Omental fat pad (tissue), 3 donors: ENCODE measurements at regions not wholly inside any gene's neighbourhood (a gene's known extent, or its start where the extent isn't known, plus 50 kb on each side); places are given as distances from the start of the nearest gene placed in this dataset.
A peak's percentile ranks its signal among the peaks of the same experiment; 100 is the strongest.

ENCODE experiments used
- ATAC-seq: fragments of 150-250 bp; one replicate; pipeline ENCODE4 v1.9.1; 2016; ENCODE audit warnings: mild to moderate bottlenecking, moderate library complexity; ENCODE audit not compliant: low FRiP score
- DNase-seq: peaks from one replicate; pipeline ENCODE4 v3.0.0-alpha.2; 2019; ENCODE audit warnings: low spot score
- CTCF ChIP-seq, 3 donors: fragments of 450-650 bp; IDR thresholded peaks; one replicate each; pipeline ENCODE4 v1.5.1; 2016 to 2017; ENCODE audit warnings: antibody characterized with exemption in 3 of 3, mild to moderate bottlenecking in 3 of 3, moderate library complexity in 2 of 3

DNA sequence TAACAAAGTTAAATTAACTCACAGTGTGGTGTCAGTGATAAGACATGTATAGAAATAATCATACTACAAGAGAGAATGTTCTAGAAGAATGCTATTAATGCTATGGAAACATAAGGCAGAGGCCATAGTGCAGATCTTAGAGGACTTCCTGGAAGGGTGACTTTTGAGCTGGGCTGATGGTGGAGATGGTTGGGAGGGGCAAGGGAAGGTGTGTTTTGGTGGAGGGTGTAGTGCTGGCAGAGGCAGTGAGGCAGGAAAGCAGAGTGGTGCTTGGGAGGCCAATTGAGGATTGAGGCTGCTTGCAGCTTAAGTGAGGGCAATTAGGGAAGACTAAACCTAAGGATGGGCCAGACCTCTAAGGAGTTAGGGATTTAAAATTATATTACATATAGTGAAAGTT is 58.5 kb upstream of the FNDC1 start:
- DNase-seq (no peak), ATAC-seq (no peak)
- no peak for TF ChIP-seq CTCF (IDR thresholded peaks at IDR 0.05)

DNA sequence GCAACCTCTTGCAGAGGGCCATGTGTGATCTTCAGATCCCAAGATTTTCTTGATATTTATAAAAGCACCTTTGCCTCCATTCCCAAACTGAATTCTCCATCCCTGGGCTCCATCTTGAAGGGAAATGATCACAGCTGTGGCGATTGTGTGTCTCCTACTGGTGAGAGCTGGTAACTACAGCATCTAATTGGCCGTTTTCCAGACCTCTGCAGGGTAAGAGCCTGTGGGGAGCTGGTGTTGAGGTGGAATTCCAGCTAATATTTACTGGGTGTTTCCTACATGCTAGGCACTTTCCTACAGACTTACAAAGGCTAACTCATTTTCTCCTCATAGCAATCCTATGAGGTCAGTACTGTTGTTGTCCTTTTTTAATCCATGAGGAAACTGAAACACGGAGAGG is 59.2 kb upstream of the FNDC1 start:
- TF ChIP-seq CTCF (IDR thresholded peaks at IDR 0.05), result no peak
- DNase-seq, result no peak
- no peak for ATAC-seq

GRCh38 chr6:159109391-159109790 is 59.8 kb upstream of the FNDC1 start:
- no peak for TF ChIP-seq CTCF (IDR thresholded peaks at IDR 0.05)
- ATAC-seq, result no peak
- DNase-seq, result no peak

DNA sequence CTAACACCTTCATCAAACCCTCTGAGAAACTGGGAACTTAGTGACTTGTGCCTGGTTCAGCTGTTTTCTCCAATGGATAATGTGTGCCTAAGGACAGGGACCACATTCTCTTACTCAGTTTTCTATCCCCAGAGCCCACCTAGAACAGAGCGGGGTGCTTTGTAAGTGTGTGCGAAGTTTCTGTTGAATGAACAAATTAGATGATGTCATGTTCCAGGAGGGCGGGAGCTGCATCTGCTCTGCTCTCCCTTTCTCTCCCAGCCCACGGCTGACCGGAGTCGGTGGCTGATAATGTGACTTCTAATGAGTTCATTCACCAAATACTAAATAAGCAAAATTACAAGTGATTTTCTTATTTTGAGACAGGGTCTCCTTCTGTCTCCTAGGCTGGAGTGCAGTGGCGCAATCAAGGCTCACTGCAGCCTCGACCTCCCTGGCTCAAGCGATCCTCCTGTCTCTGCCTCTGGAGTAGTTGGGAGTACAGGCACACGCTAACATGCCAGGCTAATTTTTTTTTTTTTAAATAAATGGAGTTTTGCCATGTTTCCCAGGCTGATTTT is 60.7 kb upstream of the FNDC1 start:
- no peak for TF ChIP-seq CTCF (IDR thresholded peaks at IDR 0.05)

DNA sequence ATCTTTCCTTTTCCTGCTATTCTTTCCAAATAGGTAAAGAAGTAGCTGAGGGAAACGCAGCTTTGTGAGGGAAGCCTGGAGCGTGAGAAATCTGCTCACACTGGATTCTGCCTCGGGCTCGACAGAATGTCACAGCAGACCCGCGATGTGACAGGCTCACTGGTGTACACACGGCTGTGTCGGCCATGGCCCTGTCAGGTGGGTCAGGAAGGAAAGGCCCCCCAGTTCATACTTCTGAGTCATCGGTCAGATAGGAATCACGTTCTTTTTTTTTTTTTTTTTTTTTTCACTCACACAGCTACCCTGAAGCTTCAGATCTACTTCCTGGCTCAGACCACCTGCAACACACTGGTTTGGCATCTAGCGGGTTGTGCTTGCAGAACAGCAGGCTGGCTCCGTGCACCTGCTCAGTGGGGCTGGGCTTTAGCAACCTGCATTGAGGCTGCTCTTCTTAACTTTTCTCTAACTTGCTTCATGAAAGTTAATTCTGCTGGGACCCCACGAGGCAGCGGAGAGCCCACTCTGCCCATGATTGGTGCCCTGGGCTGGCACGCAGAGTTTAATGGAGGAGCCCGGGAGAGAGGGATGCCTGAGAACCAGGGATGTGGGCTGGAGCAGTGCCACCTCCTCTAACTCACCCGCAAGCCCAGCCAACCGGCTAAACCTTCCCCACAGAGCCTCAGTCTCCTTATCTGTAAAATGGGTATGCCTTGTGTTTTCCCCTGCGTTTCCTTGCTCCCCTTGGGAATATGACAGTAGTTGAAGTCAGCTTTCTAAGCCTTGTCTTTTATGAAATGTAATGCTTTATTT is 61.5 kb upstream of the FNDC1 start:
- DNase-seq (no peak), ATAC-seq (no peak)
- no peak for TF ChIP-seq CTCF (IDR thresholded peaks at IDR 0.05)

More for the DNA sequence above, 60.7 kb upstream of the FNDC1 start:
- no peak for ATAC-seq
- DNase-seq, result no peak

- no peak for TF ChIP-seq CTCF (IDR thresholded peaks at IDR 0.05)
- ATAC-seq (no peak), DNase-seq (peak; percentile 67)
These were observed 61.9 kb upstream of the TAGAP start for GRCh38 chr6:159106627-159107241.
